Hepatocyte (in vitro differentiated cells): ENCODE measurements at regions not wholly inside any gene's neighbourhood (a gene's known extent, or its start where the extent isn't known, plus 50 kb on each side); places are given as distances from the start of the nearest gene placed in this dataset.

Experiments used
- CTCF ChIP-seq: fragments of 200-600 bp; sonication (generic); IDR thresholded peaks from 2 replicates; pipeline ENCODE4 v1.5.1; 2016; ENCODE audit warnings: antibody characterized with exemption, mild to moderate bottlenecking; ENCODE audit not compliant: poor library complexity
- EZH2phosphoT487 ChIP-seq: fragments of 200-600 bp; sonication (generic); IDR thresholded peaks from one replicate; pipeline ENCODE4 v1.6.1; 2018; ENCODE audit warnings: antibody characterized with exemption, mild to moderate bottlenecking, low read depth, moderate library complexity; ENCODE audit not compliant: unreplicated experiment, severe bottlenecking

GRCh38 chr1:72757843-72758242 lies 475.5 kb upstream of the NEGR1 start:
- TF ChIP-seq CTCF (no peak), EZH2phosphoT487 (no peak)
